Iris pigment epithelial cell (primary cell): ENCODE measurements at regions not wholly inside any gene's neighbourhood (a gene's known extent, or its start where the extent isn't known, plus 50 kb on each side); places are given as distances from the start of the nearest gene placed in this dataset.

Experiments
- DNase-seq: peaks from one replicate; pipeline ENCODE4 v3.0.0-alpha.2; 2011; ENCODE audit warnings: low read depth

- DNase-seq, result no peak
Observed at GRCh38 chr6:170031684-170032121, 259.2 kb downstream of the DLL1 start.

- DNase-seq, result no peak
Observed at GRCh38 chr6:170030821-170031471, 259.9 kb downstream of the DLL1 start.

- DNase-seq, result no peak
Observed at GRCh38 chr6:170030284-170030815, 260.5 kb downstream of the DLL1 start.

GRCh38 chr6:170029416-170030283 is 261.2 kb downstream of the DLL1 start:
- no peak for DNase-seq

DNA sequence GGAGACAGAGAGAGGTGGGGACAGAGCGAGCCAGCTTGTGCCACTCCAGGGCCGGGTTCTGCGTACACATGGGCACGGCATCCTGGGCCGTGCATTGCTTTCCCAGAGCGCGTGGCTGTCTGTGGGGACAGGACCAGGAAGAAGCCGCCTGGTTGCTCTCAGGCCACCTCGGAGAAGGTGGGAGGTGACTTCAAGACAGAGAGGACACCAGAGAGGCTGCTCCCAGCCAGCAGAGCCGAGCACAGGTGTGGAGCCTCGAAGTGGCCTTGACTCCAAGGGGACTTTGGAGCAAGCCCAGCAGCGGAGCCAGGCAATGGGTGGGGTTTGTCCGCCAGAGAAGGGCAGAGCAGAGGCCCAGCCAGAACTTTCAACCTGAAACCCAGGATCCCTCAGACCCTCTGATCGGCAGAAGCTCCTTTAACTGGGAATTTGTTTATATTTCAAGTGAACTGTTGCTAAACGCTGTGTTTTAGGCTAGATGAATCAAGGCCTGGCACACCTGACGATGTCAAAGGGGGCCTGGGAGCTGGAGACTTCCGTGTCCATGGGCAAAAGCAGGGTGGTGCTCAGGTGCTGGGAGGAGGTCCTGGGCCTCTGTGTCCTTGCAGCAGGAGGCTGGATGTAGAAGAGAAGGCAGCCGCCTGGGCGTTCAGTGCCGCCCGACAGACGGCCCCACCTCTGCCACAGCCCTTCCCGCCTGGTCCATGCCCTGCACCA is 262.1 kb downstream of the DLL1 start:
- DNase-seq, result no peak

DNA sequence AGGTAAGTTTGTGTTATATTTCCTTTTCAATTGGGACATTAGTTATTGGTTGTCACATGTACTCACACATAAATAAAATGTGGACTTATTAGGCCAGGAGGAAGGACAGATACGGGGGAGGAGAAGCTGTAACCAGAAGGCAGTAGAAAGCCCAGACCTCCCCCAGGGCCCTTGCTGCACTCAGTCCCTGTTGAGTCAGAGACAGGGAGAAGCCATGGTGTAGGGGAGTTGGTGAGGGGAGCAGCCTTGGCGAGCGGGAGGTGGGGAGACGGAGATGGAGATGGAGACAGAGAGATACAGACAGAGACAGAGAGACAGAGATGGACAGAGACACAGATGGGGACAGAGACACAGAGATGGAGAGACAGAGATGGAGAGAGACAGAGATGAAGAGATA is 263.2 kb downstream of the DLL1 start:
- DNase-seq, result no peak

DNA sequence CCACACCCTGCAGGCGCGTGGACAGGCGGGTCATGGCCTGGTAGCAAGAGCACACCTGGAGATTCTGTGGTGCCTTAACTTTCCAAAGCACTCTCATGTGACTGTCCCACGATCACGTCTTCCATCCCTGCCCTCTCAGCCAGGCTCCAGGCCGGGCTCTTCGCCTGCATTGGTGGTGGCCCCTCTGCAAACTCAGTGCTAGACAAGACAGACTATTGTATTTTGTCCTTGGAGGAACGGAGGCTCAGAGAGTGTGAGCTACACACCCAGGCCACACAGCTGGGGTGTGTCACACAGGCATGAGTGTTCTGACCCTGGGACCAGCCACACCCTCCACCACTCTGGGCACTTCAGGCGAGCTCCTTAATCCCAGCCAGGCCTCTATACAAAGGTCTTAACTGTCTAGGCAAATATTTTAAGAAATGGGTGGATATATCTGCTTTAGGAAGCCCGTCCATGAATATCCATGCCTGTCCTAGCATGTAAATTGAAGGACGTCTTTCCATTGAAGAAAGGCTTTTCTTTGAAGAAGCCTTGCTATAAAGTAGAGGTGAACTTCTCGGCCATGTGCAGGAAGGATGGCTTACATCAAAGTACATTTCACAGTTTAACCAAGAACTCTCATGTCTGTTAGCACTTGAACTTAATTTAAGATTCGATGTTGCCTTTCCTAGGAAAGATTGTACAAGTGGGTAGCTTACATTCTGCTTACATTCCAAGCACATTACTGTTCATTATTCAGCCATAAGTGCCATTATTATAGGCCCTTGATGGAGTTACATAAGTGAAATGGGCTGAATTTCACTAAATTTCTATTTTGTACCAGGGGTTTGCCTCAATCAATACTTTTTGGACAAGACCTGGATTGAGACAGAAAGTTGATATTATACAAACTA is 263.9 kb downstream of the DLL1 start:
- peak; percentile 8 for DNase-seq

DNA sequence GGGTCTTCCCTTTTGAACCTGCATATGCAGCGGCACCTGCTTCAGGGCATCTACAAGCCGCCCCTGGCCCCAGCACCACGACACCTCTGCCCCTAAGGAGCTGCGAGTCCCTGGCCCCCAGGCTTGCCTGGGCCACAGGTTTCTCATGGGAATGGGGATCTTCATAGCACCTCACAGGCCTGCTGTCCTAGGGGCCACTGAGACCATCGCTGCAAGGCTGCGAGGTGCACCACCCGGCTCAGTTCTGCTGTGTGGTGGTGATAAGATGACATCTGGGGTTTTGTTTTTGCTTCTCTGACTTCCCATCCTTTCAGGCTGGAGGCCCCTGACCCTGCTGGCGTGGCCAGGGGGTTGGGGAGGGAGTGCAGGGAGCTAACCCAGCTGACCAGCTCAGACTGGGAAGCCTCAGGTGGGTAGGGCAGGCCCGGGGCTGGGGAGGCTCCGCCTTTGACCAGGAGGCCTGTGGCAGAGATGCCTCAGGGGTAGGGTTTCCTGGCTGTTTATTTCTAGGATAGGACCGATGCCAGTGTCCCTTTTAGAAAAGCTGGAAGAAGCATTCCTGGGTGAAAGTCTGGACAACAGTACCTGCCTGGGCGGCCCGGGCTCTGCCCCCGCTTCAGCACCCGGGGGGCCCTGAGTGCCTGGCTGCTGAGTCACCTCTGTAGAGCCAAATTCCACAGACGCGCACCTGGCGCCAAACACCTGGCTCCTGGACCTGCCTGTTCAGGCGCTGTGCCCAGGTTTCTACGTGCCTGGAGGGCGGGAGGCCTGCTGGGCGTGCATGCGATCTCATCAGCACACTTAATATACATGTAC is 264.7 kb downstream of the DLL1 start:
- no peak for DNase-seq

- DNase-seq, result no peak
Observed at GRCh38 chr6:170025341-170025911, 265.5 kb downstream of the DLL1 start.

- DNase-seq, result peak; percentile 6
Observed at GRCh38 chr6:170024940-170025339, 265.9 kb downstream of the DLL1 start.

- DNase-seq, result no peak
Observed at GRCh38 chr6:170023620-170024521, 267.0 kb downstream of the DLL1 start.

GRCh38 chr6:170022827-170023619 is 267.9 kb downstream of the DLL1 start:
- no peak for DNase-seq

DNA sequence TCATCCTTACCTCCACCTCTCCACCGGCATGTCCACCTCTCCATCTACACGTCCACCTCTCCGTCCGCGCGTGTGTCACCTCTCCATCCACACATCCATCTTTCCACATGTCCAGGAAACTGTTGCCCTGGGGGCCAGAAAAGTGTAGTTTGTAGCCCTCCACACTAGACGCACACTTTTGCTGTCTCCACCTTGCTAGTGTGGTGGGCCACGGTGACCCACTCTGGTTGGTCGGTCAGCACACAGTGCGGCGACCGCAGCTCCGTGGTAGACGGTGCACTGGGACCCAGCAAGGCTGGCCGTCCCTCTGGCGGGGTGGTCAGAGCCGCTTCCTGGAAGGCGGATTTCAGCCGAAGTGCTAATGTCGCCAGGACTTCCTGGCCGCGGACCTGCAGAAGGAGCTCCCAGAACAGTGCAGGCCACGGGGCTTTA is 268.6 kb downstream of the DLL1 start:
- no peak for DNase-seq

GRCh38 chr6:170021579-170021978 is 269.3 kb downstream of the DLL1 start:
- no peak for DNase-seq

DNA sequence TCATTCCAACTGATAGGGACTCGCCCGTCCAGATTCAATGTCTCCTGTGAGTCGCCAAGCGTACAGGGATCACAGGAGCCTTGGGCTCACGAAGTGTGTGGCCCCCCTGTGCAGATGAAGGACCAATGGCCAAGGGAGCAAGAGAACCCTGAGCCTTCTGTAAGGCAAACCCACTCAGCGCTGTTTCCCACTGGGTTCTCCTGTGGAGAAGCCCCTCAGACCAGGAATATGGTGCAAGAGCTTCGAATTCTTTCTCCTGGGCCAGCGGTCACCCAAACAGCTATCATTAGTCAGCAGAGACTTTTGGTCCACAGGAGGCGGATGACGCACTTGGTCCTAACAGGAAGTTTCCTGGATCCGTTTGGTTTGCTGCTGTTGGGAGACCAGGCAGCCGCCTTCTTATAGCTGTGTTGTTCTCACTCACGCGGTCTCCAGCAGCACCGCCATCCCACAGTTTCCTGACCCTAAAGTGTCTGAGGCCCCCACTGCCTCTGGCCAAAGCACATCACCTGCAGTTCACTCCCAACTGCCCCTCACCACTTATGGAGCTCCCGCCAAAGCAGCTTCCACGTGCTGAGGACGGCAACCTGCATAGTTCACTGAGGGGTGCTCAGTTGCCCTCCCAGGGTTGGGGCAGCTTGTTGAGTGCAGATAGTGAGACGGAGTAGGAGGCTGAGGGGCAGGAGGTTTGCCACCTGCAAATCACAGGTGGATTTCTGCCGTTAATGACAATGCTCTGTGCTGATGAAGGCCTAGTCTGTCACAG is 268.6 kb downstream of the ERMARD start:
- DNase-seq, result no peak

DNA sequence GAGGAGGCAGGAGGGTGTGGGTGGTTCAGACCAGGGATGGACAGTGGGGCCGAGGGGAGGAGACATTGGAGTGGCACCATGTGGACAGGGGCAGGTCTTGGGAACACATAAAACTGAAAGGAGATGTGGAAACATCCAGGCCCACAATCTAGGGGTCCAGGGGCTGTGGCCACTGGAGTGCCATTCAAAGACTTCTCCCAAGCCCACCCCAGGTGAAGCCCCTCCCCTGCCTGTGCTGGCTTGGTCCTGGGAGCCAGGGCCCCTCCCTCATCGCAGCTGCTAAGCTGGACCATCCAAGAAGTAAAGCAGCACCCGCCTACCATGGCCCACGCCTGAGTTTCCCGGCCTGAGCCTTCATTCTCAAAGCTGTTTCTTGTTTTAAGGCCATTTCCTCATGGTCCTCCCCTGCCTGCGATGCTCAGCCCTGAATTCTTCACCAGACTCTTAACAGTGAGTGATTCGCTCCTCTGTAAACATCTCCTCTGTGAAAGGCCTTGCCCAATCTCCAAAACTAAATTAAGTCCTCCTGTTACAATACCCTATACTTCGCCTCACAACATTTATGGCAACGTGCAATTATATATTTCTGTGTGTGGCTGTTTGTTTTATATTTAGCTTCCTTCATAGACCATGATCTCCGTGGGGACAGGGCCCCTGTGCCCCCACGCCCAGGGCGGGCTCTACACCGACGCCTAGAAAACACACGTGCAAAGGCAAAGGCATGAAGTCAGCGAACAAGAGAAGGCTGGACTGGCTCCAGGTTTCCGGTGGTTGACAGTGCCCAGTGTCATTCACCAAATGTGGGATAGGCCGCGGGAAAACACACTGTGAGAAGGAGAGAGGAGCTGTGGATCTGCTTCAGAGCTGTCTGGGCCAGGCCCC is 267.8 kb downstream of the ERMARD start:
- DNase-seq, result no peak
